ENCODE measurements at regions not wholly inside any gene's neighbourhood (a gene's known extent, or its start where the extent isn't known, plus 50 kb on each side); places are given as distances from the start of the nearest gene placed in this dataset.
A peak's percentile ranks its signal among the peaks of the same experiment; 100 is the strongest.

DNA sequence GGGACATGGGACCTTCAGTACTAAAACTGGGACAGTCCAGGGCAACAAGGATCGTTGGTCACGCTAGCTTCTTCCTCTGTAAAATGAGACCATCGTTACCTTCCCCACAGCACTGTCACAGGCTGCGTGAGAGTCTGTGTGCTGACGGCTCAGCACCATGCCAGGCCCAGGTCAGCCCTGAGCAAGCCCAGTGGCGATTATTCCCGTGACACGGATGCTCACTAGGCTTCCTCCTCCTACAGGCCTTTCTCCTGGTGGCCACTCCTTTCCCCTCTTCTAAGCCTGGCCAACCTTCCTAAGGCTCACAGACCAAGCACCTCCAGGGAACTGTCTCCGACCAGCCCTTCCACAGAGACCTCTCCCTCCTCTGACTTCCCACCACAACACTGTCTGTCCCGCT is 69.3 kb upstream of the RUNX3 start:
- no peak for DNase-seq

DNA sequence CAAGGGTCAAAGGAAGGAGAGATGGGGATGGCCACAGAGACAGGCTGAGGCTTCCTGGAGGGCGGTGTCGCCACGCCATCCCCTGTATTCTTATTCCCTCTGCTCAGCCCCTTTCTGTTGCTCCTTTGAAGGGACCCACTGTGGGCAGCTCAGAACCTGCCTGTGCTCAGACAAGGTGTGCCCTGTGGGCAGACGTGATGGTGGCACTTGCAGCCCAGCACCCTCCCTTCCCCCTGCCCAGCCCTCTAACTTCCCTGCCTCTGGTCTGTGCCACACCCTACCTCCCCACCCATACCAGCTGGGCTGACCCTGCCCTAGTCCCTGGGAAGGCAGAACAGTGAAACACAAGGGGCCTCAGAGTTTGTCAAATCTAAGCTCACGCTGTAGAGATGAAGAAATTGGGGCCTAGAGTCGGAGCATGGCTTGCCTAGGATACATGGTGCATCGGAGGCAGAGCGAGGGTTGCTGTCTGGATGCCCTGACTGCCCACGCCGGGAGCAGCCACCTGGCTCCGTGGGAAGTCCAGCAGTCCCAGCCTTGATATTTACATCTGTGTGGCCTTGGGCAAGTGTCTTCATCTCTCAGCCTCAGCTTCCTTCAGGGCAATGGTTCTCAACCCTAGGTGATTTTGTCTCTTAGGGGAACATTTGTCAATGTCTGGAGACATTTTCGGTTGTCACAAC is 68.6 kb upstream of the RUNX3 start:
- DNase-seq: no peak

DNA sequence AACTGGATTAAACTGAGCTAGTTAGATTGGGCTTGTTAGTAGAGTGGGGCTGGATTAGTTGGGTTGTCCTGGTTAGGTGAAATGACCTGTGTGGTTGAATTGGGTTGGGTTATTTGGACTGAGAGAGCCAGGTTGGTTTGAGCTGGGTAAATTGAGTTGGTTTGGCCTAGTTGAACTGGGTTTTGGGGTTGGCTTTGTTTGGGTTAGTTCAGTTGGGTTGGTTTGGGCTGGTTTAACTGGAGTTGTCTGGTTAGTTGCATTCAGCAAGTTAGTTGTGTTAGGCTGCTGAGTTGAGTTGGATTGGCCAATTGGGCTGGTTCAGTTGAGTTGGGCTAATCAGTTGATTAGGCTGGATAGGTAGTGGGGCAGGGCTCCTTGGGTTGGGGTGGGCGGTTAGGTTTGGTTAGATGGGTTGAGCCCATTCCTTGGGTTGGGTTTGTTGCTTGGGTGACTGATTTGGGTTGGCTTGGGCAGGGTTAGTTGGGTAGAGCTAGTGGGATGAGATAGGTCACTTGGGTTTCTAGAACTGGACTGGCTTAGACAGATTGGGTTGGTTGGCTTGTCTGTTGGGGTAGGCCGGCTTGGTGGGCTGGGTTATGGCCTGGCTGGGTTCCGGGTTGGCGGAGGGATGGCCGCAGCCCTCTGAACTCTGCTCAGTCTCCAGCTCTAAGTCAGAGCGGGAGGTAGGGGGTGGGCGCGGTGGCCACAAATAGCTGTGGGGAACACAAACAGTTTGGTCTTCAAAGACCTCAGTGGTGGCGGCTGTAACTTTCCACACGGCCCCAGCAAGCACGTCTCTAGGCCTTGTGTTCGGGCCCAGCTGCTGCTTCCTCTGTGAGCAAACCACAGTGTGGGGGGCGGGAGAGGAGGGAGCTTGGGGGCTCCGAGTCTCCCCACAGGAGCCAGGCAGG is 67.2 kb upstream of the RUNX3 start:
- no peak for DNase-seq

DNA sequence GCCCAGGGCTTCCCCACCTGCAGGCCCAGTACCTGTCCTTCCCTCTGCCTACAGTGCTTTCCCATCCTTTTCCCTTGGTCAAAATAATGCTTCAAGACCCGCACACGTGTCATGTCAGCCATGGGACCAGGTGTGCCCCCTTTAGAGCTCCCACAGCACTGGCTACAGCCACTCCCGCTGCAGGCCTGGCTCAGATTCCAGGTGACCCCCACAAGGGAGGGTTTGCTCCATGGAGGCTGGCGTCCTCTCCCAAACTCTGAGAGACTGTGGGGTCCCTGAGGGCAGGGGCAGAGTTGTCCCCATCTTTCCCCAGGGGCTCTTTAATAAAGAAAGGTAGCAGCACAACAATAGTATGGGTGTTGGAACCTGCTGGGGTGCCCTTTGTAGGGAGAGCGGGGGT is 66.4 kb upstream of the RUNX3 start:
- DNase-seq: no peak

DNA sequence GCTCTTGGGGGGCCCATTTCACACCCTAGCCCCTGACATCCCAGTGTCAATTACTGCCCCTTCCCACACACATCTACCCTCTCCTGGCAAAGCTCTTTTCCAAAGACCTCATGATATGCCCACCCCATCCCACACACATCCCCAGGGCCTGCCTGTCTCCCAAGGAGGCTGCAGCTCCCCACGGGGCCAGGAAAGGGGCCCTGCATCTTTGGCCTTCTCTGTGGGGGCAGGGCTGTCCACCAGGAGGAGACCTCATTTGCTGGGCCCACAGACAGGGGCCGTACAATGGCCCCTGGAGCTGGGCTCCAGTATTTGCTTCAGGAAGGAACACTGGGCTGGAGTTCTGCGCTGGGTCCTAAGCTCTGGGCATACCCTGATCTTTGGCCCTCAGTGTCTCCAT is 65.6 kb upstream of the RUNX3 start:
- no peak for DNase-seq

DNA sequence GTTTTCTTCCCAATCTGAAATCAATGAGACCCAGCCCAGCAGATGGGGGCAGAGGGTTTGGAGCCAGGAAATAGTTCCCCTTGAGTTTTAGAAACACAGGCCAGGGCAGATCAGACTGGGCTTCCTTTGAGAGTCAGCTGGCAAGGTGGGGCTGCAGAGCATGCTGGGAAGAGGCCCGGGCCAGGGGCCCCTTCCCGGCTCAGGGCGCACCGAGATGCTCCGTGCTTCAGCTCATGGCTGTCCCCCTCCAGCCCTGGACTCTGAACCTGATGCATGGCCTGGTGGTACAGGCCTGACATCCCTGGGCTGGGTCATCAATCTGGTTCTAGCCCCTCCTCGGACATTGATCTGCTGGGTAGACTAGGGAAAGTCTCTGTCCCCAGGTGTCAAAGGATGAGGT is 65.1 kb upstream of the RUNX3 start:
- DNase-seq: no peak

DNA sequence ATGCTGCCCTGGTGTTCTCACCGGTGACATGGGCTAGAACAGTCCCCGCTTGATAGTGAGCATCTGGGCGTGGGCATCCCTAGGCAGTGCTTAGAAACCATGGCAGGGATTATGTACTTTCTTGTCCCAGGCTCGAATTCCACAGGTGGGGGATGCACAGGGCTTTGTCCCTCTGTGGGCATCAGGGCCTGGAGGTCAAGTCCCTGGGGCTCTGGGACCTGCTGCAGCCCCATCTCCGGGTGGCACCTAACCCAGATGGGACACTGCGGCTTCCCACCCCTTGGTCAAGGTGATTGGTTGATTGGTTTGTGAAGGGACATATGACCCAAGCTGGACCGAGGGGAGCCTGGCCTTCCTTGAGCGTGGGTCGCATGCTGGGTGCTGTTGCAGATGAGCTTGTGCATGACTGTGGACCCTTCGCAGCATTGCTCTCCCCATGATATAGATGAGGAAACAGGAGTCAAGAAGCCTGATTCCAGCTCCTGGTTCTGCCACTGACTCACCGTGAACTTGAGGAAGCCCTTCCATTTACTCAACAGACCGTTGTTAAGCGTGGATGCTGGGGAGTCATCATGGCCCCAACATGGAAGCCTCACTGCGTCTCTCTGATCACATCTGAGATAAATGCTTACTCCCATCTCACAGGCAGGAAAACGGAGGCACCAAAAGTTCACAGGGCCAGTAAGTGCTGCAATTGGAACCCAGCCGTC is 64.0 kb upstream of the RUNX3 start:
- DNase-seq: no peak

DNA sequence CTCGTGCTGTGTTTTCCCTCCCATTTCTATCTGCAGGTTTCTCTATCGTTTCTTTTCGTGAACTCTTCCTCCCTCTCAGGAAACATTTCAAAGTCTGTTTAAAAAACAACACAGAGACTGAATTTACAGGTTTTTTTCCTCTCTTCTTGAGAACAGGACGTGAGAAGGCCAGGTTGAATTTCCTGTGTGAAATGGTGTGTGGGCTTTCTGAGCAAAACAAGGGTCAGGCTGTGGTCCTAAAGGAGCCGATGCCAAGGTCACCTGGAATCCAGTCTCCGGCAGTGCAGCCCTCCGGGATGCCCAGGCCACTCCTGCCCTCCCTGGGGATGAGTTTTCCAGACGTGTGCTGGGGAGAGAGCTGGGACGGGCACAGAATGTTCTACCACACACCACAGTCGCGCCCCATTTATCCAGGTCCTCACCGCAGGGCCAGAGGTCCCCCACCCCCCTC is 62.7 kb upstream of the RUNX3 start:
- peak; percentile 49 for DNase-seq

DNA sequence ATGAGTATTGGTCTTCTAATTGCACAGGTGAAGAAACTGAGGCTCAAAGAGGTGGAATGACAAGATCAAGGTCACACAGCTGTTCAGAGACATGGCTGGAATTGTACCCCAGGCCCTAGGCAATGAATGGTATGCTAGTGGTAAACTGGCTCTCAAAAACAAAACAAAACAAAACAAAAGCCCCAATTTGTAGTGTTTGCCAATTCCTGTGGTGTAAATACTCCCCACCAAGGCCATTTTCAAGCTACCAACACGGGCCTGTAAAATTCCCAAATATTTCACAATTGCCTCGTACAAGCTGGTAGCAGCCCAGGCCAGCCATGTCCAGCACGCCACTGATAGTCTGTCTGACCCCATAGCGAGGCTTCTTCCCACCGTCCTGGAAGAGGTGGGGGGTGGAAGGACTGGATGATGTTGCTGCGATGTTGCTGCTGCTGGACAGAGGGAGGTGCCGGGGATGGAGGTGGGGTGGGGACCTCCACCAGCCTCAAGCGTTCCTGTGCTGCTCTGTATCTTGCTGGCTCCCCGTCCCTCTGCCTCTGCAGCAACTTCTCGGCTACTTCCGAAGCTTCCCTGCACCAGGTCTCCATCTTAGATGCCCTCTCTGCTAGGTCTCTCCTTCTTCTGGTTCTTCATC is 62.2 kb upstream of the RUNX3 start:
- no peak for DNase-seq

DNA sequence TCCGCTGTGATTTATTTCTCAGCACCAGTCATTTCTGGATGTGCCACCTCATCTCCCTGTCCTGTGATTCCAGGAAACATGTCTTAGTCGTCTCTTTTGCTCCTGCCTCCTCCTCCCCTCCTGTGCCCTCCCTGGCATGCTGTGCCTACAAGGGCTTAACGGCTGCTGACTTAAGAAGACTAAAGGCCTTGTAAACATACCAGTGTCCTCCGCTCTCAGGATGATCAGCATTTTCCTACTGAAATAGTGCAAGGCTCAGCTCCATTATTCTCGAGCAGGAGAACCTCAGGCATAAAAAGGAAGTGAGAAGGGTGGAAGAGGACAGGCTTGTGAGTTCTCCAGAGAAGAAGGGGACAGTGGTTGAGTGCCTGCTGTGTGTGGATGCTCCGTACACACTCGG is 61.6 kb upstream of the RUNX3 start:
- DNase-seq: peak; percentile 80

DNA sequence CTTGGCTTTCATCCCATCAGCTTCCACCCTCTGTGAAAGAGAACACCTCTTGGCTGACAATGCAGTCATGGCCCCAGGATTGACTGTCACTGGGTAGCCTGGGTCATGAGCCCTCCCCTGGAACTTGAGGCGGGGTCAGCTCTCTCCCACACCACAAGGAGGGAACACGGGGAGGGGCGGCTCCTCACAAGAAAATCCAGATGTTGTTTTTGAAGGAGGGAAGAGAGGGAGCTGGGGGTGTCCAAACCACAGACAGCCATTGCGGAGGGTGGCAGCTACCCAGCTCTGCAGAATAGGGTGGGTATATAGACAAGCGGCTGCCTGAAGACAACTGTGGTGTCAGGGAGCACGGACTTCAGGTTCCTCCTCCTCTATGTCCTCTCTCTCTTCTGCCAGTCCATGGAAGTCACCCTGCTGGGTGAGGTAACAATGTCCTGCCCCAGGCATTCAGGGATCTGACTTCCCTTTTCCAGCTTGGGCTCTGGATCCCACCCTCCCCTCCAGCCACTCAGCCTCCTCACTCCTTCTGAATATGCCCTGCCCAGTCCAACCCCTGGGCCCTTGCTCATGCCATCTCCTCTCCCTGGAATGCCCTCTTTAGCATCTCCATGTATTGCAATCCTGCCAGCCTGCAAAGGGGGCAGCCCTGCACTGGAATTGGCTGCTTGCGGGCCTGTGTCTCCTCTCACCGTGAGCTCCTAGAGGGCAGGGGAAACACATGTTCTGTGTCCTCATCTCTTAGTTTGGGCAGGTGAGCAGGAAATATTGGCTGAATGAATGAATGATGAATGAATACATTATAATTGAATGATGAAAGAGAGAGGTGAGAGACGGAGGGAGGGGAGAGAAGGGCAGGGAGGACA is 60.9 kb upstream of the RUNX3 start:
- no peak for DNase-seq

DNA sequence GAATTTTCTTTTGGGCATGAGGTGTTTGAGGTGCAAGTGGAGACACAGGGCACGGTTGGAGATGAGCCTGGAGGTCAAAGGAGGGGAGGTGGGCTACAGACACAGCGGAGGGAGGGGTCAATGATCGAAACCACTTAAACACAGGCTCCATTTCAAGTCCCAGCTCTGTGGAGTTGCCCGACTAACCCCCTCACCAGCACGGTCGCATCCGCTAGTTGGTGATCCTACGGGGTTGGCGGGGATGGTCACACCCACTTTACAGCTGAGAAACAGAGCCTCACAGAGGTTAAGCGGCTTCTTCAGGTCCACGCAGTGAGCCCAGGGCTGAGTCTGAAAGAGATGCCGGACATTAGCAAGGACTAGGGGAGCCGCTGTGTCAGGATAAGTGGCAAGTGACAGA is 60.1 kb upstream of the RUNX3 start:
- no peak for DNase-seq

DNA sequence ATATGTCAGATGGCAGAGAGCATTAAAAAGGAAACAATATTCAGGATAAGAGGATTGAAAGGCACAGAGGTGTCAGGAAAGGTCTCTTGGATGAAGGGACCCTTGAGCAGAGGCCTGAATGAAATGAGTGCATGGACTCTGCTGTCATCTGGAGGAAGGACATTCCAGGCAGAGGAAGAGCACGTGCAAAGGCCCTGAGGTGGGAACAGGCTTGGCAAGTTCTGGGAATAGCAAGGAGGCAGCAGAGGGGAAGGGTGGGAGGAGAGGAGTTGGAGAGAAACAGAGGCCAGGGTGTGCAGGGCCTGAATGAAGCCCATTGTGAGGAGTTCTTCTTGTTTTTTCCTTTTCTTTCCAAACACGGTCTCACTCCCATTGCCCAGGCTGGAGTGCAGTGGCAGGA is 59.0 kb upstream of the RUNX3 start:
- no peak for DNase-seq

DNA sequence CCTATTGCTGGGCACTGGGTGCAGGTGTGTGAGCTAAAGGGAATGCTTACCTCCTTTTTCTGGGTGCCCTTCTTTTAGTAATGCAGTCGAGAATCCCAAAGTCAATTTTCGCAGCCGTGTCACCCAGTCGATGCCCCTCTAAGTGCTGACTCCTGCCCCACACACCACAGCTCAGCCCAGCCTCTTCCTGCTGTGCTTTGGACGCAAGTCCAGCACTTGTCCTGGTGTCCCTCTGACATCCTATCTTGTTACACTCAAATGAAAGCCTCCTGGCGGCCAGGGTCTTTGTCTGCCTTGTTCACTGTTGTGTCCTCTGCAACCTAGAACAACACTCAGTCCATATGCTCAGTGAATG is 58.5 kb upstream of the RUNX3 start:
- DNase-seq: no peak

DNA sequence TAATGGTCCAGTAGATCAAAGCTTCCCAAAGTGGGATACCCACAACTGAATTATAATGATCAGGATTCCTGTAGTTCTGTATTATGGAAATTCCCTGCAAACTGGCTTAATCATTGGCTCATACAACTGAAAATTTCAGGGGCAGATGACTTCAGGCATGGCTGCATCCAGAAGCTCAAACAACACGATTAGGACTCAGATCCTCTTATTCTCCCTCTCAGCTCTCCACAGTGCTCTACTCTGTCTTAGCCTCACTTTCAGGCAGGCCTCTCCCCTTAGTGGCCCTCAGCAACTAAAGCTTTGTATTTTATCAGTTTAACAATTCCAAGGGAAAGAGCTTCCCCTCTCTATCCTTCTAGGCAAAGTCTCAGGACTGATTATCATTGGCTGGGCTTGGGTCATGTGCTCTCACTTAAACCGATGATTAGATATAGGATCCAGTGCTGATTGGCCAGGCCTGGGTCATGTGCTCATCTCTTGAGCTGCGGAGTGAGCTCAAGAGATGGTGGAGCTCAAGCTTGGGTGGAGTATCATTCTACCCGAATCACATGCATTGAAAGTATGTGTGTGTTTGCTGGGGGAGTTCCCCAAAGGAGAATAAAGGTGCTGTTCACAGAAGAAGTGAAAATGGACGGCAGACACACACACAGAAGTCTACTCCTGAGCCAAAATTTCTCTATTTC is 57.9 kb upstream of the RUNX3 start:
- DNase-seq: no peak

DNA sequence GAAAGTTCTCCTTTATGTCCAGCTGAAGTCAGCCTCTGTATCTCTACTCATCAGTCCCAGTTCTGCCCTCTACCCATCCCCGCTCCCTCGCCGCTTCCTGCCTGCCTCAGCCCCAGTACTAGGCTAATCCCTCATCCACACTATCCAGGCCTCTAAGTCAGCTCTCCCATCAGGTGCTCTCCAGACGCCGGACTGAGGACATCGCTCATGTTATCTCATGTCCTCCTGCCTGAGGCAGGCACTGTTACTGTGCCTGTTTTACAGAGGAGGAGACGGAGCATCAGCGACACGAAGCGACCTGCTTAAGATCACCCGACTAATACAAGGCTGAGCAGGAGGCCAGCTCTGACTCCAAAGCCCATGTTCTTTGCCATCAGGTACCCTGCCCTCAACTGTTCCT is 57.3 kb upstream of the RUNX3 start:
- DNase-seq: no peak

DNA sequence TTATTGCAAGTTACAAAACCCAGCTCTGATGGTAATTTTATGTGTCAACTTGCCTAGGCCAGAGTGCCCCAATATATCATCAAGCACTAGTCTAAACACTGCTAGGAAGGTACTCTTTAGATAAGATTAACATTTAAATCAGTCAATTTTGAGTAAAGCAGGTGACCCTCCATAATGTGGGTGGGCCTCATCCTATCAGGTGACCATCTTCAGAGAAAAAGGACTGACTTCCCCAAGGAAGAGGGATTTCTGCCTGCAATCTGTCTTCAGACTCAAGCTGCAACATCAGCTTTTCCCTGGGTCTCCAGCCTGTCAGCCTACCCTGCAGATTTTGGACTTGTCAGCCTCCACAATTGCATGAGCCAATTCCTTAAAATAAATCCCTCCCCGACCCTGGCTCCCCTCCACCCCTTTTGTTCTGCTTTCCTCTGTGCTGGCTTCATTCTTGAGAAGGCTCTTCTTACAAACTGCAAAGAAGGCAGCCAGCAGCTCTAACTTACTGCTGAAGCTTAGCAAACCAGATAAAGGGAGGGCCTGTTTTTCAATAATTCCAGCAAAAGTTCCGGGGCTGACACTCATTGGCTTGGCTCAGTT is 56.4 kb upstream of the RUNX3 start:
- no peak for DNase-seq

DNA sequence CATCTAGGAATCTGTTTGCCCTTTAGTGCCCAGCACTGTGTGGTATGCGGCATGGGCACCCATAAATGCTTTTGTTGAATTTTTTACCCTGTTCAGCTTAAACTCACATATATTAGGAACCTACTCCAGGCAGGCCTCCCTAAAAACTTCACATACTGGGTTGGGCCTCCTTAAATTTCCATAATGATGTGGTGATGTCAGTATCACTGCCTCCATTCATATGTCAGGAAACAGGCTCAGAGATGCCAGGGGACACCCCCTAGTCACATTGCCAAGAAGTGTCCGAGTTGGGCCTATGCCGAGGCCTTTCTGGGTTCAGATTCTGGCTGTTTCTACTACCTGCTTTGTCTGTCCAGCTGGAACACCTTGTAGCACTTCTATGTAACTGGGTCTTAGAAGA is 55.7 kb upstream of the RUNX3 start:
- DNase-seq: no peak

DNA sequence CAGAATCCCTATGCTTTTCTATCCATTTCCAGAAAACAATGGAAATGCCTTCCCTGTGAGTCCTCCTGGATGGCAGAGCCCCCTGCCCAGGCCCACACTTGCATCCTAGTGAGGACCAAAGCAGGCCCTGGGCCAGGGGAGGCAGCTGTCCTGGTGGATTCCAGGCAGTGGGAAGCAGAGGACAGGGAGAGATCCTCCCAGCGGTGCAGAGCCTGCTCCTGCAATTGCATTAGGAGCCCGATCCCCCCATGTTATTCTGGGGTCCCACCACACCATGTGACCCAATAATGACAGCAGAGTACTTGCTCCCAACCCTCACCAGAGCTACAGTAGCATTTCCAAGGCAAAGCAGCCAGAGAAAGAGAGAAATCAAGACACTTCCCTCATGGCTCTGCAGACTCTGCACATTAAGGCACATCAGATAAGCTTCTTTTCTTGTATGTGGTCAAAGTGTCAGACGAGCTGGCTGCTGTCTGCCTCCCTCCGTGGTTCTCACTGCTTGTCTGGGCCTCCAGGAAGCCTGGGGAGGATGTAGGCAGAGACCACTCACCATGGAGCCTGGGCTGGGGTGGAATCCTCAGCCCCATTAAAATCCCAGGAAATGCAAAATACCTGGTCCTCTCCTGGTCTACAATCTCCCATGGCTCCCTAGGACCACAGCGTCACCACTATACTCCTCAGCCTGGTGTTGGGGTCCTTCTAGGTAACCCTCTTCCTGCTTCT is 54.9 kb upstream of the RUNX3 start:
- peak; percentile 53 for DNase-seq

DNA sequence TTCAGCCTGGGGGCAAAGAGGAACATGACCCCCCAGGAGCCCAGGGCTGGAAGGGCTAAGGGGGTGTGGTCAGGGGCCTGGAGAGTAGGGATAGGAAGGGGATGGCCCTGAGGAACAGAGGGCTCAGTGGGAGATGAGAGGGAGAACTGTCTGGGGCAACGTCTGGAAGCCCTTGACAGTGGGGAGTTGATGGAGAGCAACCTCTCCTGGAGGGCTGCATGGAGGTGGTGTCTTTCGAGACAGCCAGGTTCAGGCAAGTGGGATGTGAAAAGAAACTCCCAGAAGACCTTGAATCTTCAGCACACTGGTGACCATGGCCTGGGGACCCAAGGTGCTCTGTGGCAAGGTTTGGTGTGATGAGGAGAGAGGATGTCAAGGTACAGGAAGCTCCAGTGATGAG is 54.2 kb upstream of the RUNX3 start:
- DNase-seq: no peak

All from activated CD4-positive, alpha-beta T cell treated with anti-CD3 and anti-CD28 coated beads, Interleukin-2, amount 50 U/mL, for 16 hours (primary cell).